DMS53 treated with DMSO at 0.1 percent for 48 hours (cell line): ENCODE measurements at regions not wholly inside any gene's neighbourhood (a gene's known extent, or its start where the extent isn't known, plus 50 kb on each side); places are given as distances from the start of the nearest gene placed in this dataset.
"Not testable (repeated sequence)": the region's sequence is repeated elsewhere in the genome, so short reads cannot be mapped to it uniquely, and the experiment has no call there.

Source experiments
- DNase-seq: peaks from one replicate; lab custom pipeline; 2025; ENCODE audit not compliant: unreplicated experiment; lab: John Stamatoyannopoulos, UW

DNA sequence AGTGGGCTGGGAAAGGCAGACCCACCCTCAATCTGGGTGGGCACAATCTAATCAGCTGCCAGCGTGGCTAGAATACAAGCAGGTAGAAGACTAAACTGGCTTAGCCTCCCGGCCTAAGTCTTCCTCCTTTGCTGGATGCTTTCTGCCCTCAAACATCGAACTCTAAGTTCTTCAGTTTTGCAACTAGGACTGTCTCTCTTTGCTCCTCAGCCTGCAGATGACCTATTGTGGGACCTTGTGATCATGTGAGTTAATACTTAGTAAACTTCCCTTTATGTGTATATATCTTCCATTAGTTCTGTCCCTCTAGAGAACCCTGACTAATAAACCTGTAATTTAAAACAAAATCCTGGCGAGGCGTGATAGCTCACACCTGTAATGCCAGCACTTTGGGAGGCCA, 51.8 kb upstream of the SLC39A8 start:
- not testable (repeated sequence) for DNase-seq

- no peak for DNase-seq
Measured at GRCh38 chr4:102399021-102399420, 53.7 kb upstream of the SLC39A8 start.

GRCh38 chr4:102400898-102401297, 55.6 kb upstream of the SLC39A8 start:
- no peak for DNase-seq

DNA sequence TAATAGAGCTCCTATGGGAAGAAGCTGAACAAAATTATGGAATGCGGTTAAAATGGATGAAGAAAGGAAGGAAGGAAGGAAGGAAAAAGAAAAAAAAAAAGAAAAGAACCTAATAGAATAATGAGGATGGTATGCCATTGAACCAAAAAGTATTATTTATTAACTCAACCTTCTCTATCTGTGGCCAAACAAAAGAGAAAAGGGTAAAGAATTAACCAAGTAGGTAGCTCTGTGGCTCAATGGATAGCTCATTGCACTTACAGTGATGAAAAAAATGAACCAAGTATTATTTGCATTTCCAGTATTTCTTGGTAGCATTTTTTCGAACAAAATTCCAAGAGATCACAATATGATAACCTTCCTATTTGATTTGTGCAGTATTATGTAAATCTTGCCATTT, 56.9 kb upstream of the SLC39A8 start:
- no peak for DNase-seq

DNA sequence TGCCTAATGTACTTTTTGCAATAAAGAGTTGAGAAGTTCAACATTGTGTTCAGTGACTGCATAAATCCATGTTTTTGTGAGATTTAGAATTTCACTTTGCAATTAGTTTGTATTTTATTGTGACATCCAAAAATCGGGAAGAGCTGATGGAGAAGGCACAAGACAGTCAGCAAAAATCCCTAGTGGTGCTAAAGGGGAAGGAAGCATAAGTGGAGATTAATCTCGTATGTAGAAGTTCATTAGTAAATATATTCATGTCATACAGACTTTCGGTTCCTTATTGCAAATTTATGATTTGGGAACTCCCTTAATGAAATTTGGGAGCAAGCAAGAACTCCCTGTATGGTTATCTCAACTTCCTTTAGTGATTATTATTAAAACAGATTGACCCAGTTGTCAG, 57.8 kb upstream of the SLC39A8 start:
- no peak for DNase-seq

DNA sequence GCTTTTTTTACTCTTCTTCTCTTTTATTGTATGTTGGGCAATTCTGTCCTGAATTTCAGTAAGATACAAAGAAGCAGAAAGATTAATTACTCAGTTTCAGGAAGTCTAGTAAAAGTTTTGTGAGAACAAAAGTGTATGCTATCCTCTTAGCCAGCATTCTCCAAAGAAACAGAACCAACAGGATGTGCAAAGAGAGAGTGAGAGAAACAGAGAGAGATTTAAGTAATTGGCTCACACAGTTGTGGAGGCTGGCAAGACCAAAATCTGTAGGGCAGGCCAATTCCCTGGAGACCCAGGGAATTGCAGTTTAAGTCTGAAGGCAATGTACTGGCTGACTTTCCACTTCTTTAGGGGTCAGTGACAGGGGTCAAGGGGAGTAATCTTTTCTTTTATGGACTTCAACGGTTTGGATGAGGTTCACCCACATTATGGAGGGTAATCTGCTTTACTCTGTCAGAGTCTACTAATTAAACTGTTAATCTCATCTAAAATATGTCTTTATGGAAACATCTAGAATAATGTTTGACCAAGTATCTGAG, 59.2 kb upstream of the SLC39A8 start:
- no peak for DNase-seq

DNA sequence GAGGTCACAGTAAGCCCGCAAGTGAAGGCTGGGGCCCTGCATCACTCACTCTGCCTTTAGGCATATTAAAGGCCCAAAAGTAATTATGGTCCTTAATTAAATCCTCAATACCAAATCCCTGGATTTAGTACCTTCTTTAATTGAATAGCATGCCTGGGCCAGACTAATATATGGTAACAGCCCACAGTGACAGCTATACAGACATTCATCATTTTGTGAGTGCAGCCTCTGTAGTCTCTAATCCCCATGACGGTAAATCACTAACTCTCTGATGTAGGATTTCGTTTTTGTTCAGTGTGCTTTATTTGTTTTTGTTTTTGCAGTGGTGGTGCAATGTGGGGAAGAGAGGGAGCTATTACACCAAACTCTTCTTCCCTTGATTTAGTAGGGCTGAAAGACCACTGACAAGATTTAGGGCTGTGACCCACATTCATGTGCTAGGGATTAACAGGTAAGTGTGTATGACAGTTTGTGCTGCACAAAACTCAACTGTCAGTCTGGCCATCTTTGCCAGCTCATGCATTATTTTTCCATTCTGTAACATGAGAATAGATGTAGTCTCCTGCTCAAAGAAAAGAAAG, 60.6 kb upstream of the SLC39A8 start:
- no peak for DNase-seq

DNA sequence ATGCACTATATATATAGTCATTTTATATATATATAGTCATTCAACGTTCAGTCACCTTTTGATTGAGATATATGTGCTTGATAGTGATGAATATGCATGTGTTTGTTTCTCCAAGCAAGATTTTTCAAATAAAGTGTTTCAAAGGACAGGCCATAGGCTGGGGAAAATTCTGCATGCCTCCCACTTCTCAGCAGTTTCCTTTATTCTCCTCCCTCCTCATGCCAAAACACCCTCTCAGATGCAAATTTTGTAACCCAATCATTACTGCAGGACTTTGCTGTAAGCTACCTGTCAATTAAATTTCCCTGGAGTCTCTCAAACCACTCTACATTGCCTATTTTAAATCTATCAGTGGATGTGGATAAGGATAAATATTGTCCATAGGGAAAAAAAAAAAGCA, 65.6 kb upstream of the SLC39A8 start:
- DNase-seq = not testable (repeated sequence)

GRCh38 chr4:102411408-102411807, 66.1 kb upstream of the SLC39A8 start:
- no peak for DNase-seq

- no peak for DNase-seq
Measured at GRCh38 chr4:102416765-102417164, 71.5 kb upstream of the SLC39A8 start.

- no peak for DNase-seq
Measured at GRCh38 chr4:102420563-102421398, 75.5 kb upstream of the SLC39A8 start.

DNA sequence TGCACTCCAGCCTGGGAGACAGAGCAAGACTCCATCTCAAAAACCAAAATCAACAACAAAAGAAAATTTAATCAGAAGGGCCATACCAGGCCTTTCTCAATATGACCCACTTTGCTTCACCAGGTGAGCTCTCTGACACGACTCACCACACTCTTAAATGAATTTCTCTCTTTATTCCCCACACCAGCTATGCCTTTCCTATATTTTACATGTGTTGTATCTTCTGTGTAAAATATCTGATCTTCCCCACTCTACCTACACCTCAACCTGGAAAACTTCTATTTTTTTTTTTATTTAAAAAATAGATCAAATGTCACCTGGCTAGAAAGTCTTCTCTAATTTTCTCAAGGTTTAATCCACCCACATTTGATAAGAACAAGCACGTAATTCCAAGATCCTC, 77.6 kb upstream of the SLC39A8 start:
- no peak for DNase-seq

GRCh38 chr4:102423375-102423774, 77.8 kb upstream of the NFKB1 start:
- DNase-seq = no peak

DNA sequence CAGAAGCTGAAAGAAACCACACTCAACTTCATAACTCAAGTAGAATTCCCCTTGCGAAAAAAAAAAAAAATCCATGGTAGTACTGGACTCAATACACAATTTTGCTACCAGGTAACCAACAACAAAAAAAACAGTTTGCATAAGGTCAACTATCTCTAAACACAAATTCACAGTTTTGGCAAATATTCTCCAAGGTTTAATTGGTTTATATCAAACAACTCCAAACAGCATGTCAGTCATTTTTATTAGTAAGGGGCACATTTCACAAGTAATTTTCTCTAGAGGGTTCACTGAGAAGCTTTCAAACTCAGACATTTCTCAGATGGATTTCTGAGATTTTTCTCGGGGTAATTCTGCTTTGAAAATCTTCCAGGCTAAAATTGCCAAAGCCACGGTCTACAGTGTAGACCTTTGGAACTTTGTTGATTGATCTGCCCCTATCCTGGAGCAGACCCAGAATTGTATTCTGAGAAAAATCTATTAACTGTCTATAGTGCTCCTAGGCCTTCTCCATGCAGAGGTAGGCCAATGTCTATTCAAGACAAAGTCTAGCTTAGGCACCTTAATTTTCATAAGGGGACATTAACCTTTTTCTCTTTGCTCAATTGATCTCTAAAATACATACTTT, 73.7 kb upstream of the NFKB1 start:
- no peak for DNase-seq

- DNase-seq = no peak
Measured at GRCh38 chr4:102428122-102428521, 73.0 kb upstream of the NFKB1 start.

DNA sequence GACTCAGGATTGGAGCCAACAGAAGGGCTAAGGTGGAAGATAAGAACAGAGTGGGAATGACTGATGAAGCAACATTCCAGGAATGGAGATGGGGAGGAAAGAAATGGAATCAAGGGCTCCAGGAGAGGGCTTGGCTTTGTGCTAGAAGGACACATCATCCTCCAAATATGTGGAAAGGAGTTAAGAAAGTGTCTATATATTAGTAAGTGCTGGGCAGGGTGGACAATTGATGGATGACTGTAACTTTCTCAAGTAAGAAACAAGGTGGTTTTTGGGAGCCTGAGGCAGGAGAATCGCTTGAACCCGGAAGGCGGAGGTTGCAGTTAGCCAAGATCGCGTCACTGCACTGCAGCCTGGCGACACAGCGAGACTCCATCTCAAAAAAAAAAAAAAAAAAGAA, 71.6 kb upstream of the NFKB1 start:
- no peak for DNase-seq

DNA sequence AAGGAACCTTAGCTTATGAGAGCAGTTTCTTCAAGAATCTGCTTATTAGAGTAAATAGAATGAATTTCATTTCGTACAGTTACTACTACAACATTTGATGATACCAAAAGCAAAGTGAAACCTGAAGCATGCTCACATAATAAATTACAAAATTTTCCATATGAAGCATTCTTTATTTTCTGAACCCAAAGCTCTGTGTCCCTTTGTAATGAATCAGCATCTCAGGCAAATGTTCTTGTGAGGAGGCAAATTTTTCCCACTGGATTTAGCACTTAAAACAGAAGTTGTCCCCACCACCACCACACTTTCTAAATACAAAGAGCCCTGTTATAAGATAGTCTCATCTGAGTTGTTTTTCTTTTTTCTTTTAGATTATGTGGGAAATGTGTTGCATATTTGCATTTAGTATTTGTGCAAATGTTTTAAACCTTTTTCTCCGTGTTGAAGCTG, 70.7 kb upstream of the NFKB1 start:
- no peak for DNase-seq

- DNase-seq = no peak
Measured at GRCh38 chr4:102431608-102431961, 69.6 kb upstream of the NFKB1 start.

GRCh38 chr4:102437111-102437510, 64.0 kb upstream of the NFKB1 start:
- no peak for DNase-seq

DNA sequence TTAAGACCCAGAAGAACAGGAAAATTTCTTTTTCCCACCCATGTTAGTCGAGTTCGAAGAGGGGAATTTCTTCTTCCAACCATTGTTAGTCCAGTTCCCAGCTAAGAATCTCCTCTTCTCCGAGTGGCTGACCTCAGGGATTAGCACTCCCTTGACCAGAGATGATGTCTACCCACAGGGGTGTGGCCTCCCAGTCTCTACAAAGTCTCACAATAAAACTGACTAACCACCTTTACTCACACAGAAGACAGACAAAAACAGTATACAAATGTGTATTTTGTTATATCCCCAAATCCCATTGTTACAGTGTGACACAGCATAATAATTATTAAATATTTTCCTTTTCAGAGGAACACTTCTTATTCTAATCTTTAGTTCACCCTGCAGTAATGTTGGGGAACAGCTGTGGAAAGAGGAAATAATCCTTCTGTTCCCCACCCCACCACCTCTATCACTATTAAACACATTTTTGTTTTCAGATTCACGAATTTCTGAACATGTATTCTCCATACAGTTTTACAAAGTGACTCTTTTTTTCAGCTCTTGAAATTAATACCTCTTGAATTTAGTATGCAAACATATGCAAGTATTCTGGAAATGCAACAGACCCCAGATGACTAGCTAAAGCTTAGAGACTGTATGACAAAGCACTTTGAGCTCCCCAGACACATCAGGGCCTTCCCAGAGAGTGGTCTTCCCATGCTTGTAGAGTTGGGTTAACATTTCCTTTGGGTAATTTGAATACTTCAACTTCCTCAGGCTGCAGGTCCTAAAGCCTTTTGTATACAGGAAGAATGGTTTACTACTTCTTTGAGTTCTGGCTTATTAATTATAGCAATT, 62.5 kb upstream of the NFKB1 start:
- DNase-seq = no peak

- no peak for DNase-seq
Measured at GRCh38 chr4:102439236-102439614, 61.9 kb upstream of the NFKB1 start.
